NCI-H510A (cell line): ENCODE measurements at regions not wholly inside any gene's neighbourhood (a gene's known extent, or its start where the extent isn't known, plus 50 kb on each side); places are given as distances from the start of the nearest gene placed in this dataset.

ENCODE experiments used
- DNase-seq: peaks from one replicate; lab custom pipeline; 2025; lab: John Stamatoyannopoulos, UW

DNA sequence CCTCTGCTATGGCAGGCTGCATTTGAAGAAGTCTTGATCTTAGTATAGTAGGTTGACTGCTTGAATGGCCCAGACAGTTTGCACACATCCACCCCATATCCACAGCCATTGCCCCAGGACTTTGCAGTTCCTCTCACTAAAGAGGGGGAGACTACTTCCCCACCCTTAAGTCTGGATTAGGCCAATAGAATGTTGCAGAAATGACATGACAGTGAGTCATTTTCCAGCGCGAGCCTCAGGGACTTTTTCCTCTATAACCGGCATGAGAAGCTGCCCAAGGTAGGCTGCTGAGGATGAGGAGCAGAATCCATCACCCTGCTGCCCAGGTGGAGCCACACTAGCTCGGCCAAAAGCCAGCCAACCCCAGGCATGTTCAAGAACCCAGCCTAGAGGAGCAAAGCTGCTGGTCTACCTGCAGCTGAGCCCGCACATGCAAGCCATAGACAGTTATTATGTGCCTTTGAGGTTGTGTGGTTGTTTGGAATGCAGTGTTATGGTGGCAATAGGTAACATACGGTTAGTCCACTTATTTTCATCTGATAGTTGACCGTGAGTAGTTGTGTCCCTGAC lies 113.9 kb downstream of the TLE3 start:
- no peak for DNase-seq

DNA sequence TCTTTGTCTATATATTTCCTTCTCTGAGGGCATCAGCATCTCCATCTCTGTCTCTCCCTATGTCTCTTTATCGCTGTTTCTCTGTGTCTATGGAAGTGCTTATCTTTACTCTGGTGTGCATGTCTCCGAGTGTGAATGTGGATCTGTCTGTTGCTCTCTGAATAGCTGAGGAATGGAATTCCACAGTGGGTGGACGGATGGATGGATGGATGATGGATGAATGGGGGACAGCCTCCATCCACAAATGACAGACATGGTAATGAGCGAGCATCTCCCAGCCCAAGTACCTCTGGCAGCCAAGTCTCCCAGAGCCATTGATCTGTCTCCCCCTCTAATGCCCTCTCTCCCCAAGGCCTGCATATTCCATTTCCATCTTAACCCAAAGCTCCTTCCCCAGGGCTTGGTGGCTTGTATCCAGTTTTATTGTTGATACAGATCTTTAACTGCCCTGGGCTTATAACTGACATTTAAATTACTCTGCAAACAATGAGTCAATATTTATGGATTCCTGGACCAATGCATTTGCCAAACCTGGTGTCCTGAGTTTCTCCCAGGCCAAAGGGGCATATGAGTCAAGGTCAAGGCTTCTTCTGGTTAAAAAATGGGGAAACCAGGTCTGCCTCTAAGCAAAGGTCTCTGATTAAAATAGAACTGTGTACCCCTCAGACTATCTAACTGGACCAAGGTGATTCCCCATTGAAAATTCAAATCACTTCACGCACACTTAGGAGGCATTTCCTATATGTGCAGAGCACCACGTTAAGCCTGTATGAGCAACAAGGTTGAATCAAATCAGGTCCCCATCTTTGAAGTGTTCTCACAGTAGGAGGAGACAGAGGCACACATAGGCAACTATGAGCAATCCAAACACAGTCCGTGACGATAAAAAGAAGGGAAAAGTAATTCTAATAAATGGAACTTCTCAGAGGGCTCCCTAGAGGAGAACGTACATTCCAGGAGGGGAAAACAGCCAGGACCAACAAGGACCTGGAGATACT lies 109.9 kb downstream of the TLE3 start:
- DNase-seq: no peak

DNA sequence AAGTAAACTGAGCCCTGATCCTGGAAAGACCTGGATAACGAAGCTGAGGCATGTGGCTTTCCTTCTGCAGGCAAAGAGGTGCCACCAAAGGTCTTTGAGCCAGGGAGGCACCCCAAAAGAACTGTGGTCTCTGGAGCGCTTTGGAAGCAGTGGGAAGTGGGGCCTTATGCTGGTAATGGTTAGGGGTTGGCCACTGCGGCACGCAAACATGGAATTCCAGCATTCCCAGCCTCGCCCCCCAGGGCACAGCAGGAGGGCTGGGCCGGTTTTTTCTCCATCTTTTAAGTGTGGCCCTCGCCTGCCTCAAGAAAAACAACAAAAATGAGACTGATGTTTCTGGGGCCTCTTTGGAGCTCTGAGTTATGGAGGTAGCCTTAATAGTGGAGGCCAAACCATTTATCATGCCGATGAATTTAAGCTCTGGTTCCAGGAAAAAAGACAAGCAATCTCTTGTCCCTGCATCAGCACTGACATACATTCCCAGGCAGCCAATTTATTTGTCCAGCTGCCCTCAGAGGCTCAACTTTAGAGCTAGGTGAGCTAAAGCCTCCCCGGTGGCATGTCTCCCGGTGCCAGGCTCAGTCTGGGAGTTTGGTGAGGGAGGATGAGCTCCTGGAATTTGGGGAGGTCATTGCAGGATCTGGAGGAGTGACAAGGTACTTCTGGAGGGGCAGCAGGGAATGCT lies 109.0 kb downstream of the TLE3 start:
- DNase-seq: no peak

DNA sequence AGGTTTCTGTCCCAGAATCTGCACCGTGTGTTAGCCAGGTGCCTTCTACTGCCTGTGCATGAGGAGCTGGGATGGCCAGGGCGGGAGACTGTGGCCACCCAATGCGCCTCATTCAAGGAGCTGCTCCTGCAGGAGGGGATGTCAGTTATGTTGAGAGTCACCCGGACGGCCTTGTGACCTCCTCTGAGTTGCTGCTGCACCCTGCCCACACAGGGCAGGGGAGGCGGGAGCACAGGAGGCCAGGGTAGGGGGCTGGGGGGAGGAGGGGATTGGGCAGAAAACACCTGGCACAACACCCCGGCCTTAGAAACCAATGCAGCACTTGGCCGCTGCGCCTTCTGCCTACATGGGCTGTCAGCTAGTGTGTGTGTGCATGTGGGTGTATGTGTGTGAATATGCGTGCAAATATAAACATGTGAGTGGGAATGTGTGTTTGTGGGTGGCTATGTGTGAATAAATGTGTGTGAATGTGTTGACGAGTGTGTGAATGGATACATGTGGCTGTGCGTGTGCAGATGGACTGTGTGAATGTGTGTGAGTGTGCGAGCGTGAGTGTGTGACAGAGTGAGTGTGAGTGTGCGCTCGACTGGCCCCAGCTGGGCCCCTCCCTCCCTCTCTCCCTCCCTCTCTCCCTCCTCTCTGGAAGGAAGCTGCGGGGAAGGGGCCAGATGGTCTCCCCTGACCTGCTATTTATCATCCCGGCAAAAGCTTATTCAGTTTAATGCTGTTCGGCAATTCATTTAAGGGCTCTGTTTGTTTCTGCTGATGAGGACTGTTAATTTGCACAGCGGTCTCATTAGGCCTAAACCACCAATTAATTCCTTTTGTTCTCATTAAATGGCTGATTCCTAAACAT lies 106.9 kb downstream of the TLE3 start:
- DNase-seq: no peak

DNA sequence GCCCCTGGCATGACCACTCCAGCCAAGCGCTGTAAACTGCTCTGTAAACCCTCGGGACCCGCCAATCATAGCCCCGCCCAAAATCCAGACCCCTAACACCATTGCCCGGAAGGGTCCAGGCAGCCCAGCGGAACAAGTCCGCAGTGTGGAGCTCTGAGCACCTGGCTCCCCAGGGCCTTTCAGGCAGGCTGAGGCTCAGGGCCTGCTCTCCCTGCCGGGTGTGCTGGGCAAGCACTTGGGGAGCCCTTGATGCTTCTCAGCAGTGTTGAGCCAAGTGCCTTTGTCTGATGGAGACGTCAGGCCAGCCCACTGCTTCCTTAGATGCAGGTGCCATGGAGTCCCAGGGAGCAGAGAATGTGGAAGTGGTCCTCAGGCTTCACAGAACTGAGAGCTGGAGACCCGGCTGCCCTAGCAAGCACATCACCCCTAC lies 106.2 kb downstream of the TLE3 start:
- no peak for DNase-seq

DNA sequence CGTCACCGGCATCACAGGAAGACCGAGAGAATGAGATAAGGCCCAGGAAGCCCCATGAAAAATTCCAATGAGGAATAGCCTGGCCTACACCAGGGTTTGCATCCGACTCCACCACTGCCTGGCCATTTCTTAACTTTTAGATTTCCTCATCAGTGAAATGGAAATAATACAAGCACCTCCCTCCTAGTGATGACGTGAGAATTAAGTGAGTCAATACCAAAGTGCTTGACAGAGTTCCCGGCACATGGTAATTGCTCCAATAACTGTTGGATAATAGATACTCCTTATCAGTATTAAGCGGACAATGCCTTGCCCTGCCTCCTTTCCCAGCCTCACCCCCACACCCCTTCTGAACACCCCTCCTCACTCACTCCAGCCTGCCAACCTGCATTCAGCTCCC lies 105.4 kb downstream of the TLE3 start:
- no peak for DNase-seq

DNA sequence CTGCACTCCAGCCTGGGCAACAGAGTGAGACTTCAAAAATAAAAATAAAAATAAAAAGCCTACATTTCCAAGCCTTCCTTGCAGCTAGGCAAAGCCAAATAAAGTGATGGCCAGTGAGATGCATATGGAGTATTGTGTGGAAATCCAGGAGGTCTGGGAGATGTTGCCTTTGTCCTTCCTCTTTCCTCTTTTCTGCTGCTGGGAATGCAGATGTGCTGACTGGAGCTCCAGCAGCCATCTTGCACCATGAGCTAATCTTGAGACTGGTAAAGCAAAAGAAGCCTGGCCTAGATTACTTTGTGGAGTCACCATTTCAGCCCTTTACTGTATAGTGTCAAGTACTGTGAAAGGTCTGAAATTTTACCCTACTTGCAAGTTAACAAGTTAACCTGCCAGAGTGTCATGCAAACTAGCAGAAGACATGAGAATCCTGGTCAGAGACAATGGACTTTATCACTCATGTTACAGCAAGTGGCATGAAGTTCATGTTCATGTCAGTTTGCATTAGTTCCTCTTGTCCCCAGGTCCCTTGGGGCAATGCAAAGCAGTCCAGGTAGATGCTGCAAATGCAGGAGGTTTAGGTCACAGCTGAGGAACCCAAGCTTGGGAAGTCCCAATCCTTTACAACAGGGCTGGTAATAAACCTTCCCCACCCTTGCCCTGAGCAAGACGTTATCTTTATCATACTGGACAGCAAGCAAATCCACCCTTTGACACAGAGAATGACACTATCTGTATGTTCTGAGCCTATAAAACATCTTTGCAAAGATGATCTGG lies 103.1 kb downstream of the TLE3 start:
- DNase-seq: no peak

DNA sequence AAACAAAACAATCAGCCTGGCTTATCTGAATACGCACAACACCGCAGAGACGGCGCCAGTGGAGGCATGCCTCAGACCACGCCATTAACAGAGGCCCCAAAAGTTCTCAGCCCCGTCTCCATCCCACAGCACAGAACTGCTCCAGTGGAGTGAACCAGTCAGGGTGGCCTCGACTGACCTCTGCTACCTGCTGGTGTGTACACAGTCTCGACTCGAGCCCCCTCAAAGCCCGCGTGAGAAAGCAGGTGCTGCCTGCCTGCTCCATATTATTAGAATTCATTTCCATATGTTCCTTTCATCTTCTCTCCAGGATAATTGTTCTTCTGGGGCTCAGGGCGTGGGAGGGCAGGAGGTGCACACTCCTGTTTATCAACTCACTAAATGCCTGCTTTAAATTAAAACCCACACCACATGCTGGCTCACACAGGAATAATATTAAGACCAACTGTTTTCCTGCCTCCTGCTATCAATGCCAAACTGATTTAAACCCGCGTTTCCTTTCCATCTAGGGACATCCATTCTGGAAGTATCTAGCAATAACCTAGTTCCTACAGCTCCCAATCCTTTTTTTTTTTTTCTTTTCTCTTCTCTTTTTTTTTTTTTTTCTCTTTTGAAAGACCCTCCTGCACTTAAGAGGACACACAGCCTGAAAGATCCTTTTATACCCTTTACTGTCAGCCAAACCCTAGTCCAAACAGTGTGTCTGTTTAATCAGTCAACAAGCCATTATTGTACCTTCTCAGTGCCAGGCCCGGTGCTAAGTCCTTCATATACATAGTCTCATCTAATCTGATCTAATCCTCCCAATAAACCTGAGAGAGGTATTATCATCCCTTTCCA lies 101.2 kb downstream of the TLE3 start:
- no peak for DNase-seq

DNA sequence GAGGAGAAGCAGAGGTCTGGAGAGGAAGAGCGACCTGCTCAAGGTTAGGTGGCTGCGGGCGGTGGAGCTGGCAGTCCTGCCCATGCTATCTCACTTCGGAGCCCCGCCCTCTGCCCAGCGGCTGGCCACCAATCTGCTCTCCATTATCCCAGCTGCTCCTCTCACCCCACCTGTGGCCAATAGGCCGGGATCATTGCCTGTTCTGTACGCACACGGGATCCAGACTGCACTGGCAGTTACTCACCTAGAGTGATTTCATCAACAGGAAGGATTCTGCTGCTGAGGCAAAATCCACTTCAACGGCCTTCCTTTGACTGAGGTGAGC lies 100.6 kb downstream of the TLE3 start:
- peak; percentile 33 for DNase-seq
